Breast epithelium (tissue), 3 donors: ENCODE measurements at regions not wholly inside any gene's neighbourhood (a gene's known extent, or its start where the extent isn't known, plus 50 kb on each side); places are given as distances from the start of the nearest gene placed in this dataset.

Experiments
- CTCF ChIP-seq, 3 donors: fragments of 450-650 bp; IDR thresholded peaks; one replicate each; pipeline ENCODE4 v1.5.1; 2016 to 2017; ENCODE audit warnings: antibody characterized with exemption in 3 of 3, mild to moderate bottlenecking in 3 of 3, moderate library complexity in 3 of 3
- POLR2A ChIP-seq: fragments of 450-650 bp; IDR thresholded peaks from one replicate; pipeline ENCODE4 v1.6.1; 2016; ENCODE audit warnings: antibody characterized with exemption, mild to moderate bottlenecking, moderate library complexity
- POLR2AphosphoS5 ChIP-seq, 3 donors: sonication (generic); formaldehyde crosslinking; IDR thresholded peaks; one replicate each; pipeline ENCODE4 v1.6.1; 2017; ENCODE audit warnings: antibody characterized with exemption in 3 of 3

GRCh38 chr2:234556848-234557573 is 60.1 kb upstream of the ARL4C start:
- no peak for TF ChIP-seq CTCF (IDR thresholded peaks at IDR 0.05)
- TF ChIP-seq POLR2AphosphoS5 (IDR thresholded peaks at IDR 0.05) = no peak
- no peak for TF ChIP-seq POLR2A
